Spleen (tissue), 11 donors: ENCODE measurements at regions not wholly inside any gene's neighbourhood (a gene's known extent, or its start where the extent isn't known, plus 50 kb on each side); places are given as distances from the start of the nearest gene placed in this dataset.
"Not testable (repeated sequence)": the region's sequence is repeated elsewhere in the genome, so short reads cannot be mapped to it uniquely, and the experiment has no call there.

Experiments
- DNase-seq: peaks from one replicate; pipeline ENCODE4 v3.0.0-alpha.2; 2020
- H3K27ac ChIP-seq, 8 donors: fragments of 200-600 bp; sonication (generic) in 7 of 8; 1 replicate in 4 of 8; 2 replicates in 4 of 8; pipeline versions ENCODE4 v1.5.0 to v1.8.0; 2016 to 2021; ENCODE audit warnings: inconsistent platforms in 4 of 8, mild to moderate bottlenecking in 4 of 8, moderate library complexity in 1 of 8
- H3K27me3 ChIP-seq, 7 donors: fragments of 200-600 bp; sonication (generic) in 6 of 7; replicated peaks in 1 of 7; 1 replicate in 4 of 7; 2 replicates in 3 of 7; pipeline versions ENCODE4 v1.5.0 to v1.8.0; 2016 to 2021; ENCODE audit warnings: inconsistent platforms in 3 of 7, mild to moderate bottlenecking in 1 of 7
- H3K36me3 ChIP-seq, 6 donors: fragments of 200-600 bp; sonication (generic) in 5 of 6; 1 replicate in 4 of 6; 2 replicates in 2 of 6; pipeline versions ENCODE4 v1.5.0 to v1.8.0; 2016 to 2021; ENCODE audit warnings: inconsistent platforms in 2 of 6
- H3K4me1 ChIP-seq, 6 donors: fragments of 200-600 bp; sonication (generic) in 5 of 6; 1 replicate in 3 of 6; 2 replicates in 3 of 6; pipeline versions ENCODE4 v1.5.0 to v1.8.0; 2016 to 2021; ENCODE audit warnings: inconsistent platforms in 3 of 6
- H3K4me3 ChIP-seq, 8 donors: fragments of 200-600 bp; sonication (generic) in 7 of 8; 1 replicate in 4 of 8; 2 replicates in 4 of 8; pipeline versions ENCODE4 v1.5.0 to v1.8.0; 2016 to 2021; ENCODE audit warnings: inconsistent platforms in 4 of 8, mild to moderate bottlenecking in 4 of 8, moderate library complexity in 2 of 8
- H3K9me3 ChIP-seq, 8 donors: fragments of 200-600 bp; sonication (generic) in 7 of 8; 1 replicate in 4 of 8; 2 replicates in 4 of 8; pipeline versions ENCODE4 v1.5.0 to v1.8.0; 2016 to 2021; ENCODE audit warnings: inconsistent platforms in 4 of 8
- CTCF ChIP-seq, 11 experiments: fragments of 200-600 bp in 7 of 11; fragments of 450-650 bp in 4 of 11; sonication (generic) in 4 of 11; IDR thresholded peaks in 8 of 11; conservative IDR thresholded peaks in 3 of 11; 1 replicate in 7 of 11; 2 replicates in 4 of 11; pipeline versions ENCODE4 v1.4.0 to v1.8.0; 2016 to 2021; ENCODE audit warnings: antibody characterized with exemption in 11 of 11, inconsistent platforms in 4 of 11, mild to moderate bottlenecking in 1 of 11
- POLR2A ChIP-seq, 3 donors: fragments of 450-650 bp; IDR thresholded peaks; one replicate each; pipeline ENCODE4 v1.5.1; 2017; ENCODE audit warnings: antibody characterized with exemption in 3 of 3, mild to moderate bottlenecking in 1 of 3
- POLR2AphosphoS5 ChIP-seq, 3 donors: sonication (generic); formaldehyde crosslinking; IDR thresholded peaks; one replicate each; pipeline ENCODE4 v1.5.1; 2017; ENCODE audit warnings: antibody characterized with exemption in 3 of 3
- WGBS, 5 donors: extraction: QIAGEN DNeasy Blood & Tissue Kit in 3 of 5; methylation state at CpG; one replicate each; pipeline versions ENCODE4 v1.1.5 to v1.1.7; 2013 to 2018; 5-methylcytosine and 5-hydroxymethylcytosine counted together
- intact Hi-C: fragments of 100-400 bp; cut with DNase I; formaldehyde crosslinking; loops from one replicate; pipeline ENCODE4 v1.15.0; 2023; ENCODE audit warnings: low total_unique reads
- donor health status: healthy with polysubstance abuse.
- donor health status: DM: no; HTN: no; CAD: no; lungs with moderate emphysema.
- donor health status: DM: no; HTN: no; CAD: no.
- donor health status: Bipolar disorder and iron deficiency.
- donor health status: healthy.
- donor health status: DM: no; HTN: no; CAD: no.
- donor health status: DM: yes; HTN: yes; CAD: no.

GRCh38 chr7:131941291-131941690, 384.9 kb upstream of the PODXL start:
- Histone ChIP-seq H3K4me1 (peaks cover 0 to 14% (median 8%) of the 10 kb centered on the region in 6 donors), H3K27ac (no peak overlapping the region), H3K27me3 (peaks cover 0 to 53% (median 8%) of the 10 kb centered on the region in 7 donors), H3K9me3 (no peaks in the 10 kb centered on the region), H3K36me3 (no peaks in the 10 kb centered on the region), H3K4me3 (no peak overlapping the region)
- intact Hi-C loops: loop anchor here (10.0 kb wide), 1 partner anchor 644 kb away; no protein-coding TSS in a partner anchor
- no peak for DNase-seq
- 58 to 100% (median 62%) methylated on average over 1 of the region's 1 CpG for WGBS, 5 donors
- TF ChIP-seq POLR2AphosphoS5 (IDR thresholded peaks at IDR 0.05) (no peak), CTCF (IDR thresholded peaks at IDR 0.05 in 8 of 11, conservative IDR thresholded peaks at IDR 0.05 in 3 of 11) (no peak), POLR2A (IDR thresholded peaks at IDR 0.05) (no peak)

GRCh38 chr7:131940621-131941165, 384.3 kb upstream of the PODXL start:
- H3K36me3 ChIP-seq: no peaks in the 10 kb centered on the region
- H3K4me3 ChIP-seq: no peak overlapping the region
- no peaks in the 10 kb centered on the region for H3K9me3 ChIP-seq
- H3K27me3 ChIP-seq: peaks cover 0 to 50% (median 2%) of the 10 kb centered on the region in 7 donors
- H3K4me1 ChIP-seq: peaks cover 0 to 8% (median 4%) of the 10 kb centered on the region in 6 donors
- WGBS, 5 donors: 71 to 82% (median 77%) methylated on average over 4 of the region's 4 CpGs
- no peak overlapping the region for H3K27ac ChIP-seq
- DNase-seq: no peak
- intact Hi-C loops: loop anchor here (10.0 kb wide), 1 partner anchor 644 kb away; no protein-coding TSS in a partner anchor
- TF ChIP-seq POLR2AphosphoS5 (IDR thresholded peaks at IDR 0.05): no peak
- no peak for TF ChIP-seq CTCF (IDR thresholded peaks at IDR 0.05 in 8 of 11, conservative IDR thresholded peaks at IDR 0.05 in 3 of 11)
- TF ChIP-seq POLR2A (IDR thresholded peaks at IDR 0.05): no peak

- H3K9me3 ChIP-seq, H3K36me3 ChIP-seq, H3K4me1 ChIP-seq, DNase-seq, H3K4me3 ChIP-seq, H3K27ac ChIP-seq, intact Hi-C loops: not testable (repeated sequence)
- 65 to 90% (median 82%) methylated on average over 3 of the region's 3 CpGs for WGBS, 5 donors
- H3K27me3 ChIP-seq: peaks cover 0 to 34% (median 0%) of the 10 kb centered on the region in 7 donors
These were observed 382.4 kb upstream of the PODXL start for GRCh38 chr7:131938788-131939187.

DNA sequence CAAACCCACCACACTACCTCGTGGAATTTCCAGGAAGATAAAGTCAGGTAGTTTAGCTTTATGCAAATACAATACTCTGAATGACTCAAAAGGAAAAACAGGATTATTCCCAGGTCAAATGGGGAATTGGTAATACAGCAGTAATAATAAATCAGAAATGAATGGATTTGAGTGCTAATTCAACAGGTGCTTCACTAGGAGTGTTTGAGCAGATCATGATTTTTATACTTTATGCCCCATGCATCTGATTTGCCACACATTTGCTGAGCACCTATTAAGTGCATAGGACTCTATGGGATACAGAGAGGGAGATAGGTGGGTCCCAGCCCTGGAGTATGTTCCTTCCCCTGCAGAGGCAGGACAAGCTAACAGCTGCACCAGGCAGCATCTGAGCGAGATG, 381.4 kb upstream of the PODXL start:
- WGBS, 5 donors: 63 to 73% (median 71%) methylated on average over 2 of the region's 2 CpGs
- Histone ChIP-seq H3K9me3 (no peaks in the 10 kb centered on the region), H3K36me3 (no peaks in the 10 kb centered on the region), H3K4me1 (no peaks in the 10 kb centered on the region), H3K4me3 (no peak overlapping the region), H3K27me3 (peaks cover 0 to 25% (median 0%) of the 10 kb centered on the region in 7 donors), H3K27ac (no peak overlapping the region)
- no peak for TF ChIP-seq POLR2A (IDR thresholded peaks at IDR 0.05)
- no peak for TF ChIP-seq CTCF (IDR thresholded peaks at IDR 0.05 in 8 of 11, conservative IDR thresholded peaks at IDR 0.05 in 3 of 11)
- no peak for TF ChIP-seq POLR2AphosphoS5 (IDR thresholded peaks at IDR 0.05)
- DNase-seq: no peak
- intact Hi-C loops: no loop called here
